ENCODE measurements at regions not wholly inside any gene's neighbourhood (a gene's known extent, or its start where the extent isn't known, plus 50 kb on each side); places are given as distances from the start of the nearest gene placed in this dataset.

DNA sequence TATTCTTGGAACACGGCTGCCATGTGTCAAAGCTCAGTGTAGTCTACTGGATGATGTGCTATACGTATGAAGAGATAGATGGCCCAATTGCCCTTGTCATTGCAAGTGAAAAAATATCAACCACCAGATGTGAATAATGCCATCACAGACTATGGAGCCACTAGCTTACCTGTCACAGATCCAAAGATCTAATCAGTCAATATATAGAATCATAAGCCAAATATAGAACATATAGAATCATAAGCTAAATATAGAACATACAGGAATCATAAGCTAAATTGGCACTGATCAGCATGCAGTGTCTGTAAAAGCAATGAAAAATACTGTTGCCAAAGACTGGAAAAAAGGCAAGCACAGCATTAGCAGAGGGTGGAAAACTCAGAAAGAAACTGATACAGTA, 1656.9 kb upstream of the RAG2 start:
- Histone ChIP-seq H3K27ac (ENCODE audit: control insufficient read depth, insufficient read depth) (no peak overlapping the region), H3K36me3 (ENCODE audit: control insufficient read depth in 2 of 2, insufficient read depth in 2 of 2, low read length in 1 of 2) (no peaks in the 10 kb centered on the region), H3K4me3 (no peak overlapping the region), H3K9me3 (replicated peaks; ENCODE audit: control insufficient read depth, insufficient read depth, low read length) (no peaks in the 10 kb centered on the region), H3K27me3 (replicated peaks in 1 of 2; ENCODE audit: control insufficient read depth in 2 of 2, insufficient read depth in 2 of 2, low read length in 1 of 2) (no peaks in the 10 kb centered on the region), H3K9ac (ENCODE audit: control insufficient read depth, insufficient read depth, low read length) (no peak overlapping the region), H2AFZ (ENCODE audit: control insufficient read depth, low read depth, low read length) (no peak overlapping the region), H4K20me1 (ENCODE audit: control insufficient read depth, insufficient read depth) (no peaks in the 10 kb centered on the region), H3K4me2 (ENCODE audit: control insufficient read depth, insufficient read depth) (no peak overlapping the region), H3K4me1 (ENCODE audit: control insufficient read depth, insufficient read depth, low read length) (no peaks in the 10 kb centered on the region), H3K79me2 (ENCODE audit: control insufficient read depth, insufficient read depth, low read length) (no peaks in the 10 kb centered on the region)
- intact Hi-C loops (cut with micrococcal nuclease; ENCODE audit: unreplicated experiment), result no loop called here
- SMC1A ChIA-PET (ENCODE audit: uncharacterized antibody, unreplicated experiment), result no interaction called here
- no peak for FAIRE-seq
- POLR2A ChIA-PET, result no interaction called here
- WGBS (ENCODE audit: insufficient coverage, insufficient replicate concordance, low lambda C conversion rate, missing lambda C conversion rate), result 7% methylated on average over 2 of the region's 2 CpGs
- no TSS peak for BruUV-seq (replicated peaks)
- in situ Hi-C loops (cut with MboI), result no loop called here
- RAD21 ChIA-PET (ENCODE audit: unreplicated experiment), result no interaction called here
- DNase-seq (ENCODE audit: low read depth, low spot score), result no peak
- no peak for ATAC-seq
- TF ChIP-seq LARP7 (IDR thresholded peaks at IDR 0.05), result no peak
- TF ChIP-seq PAX8 (IDR thresholded peaks at IDR 0.05), result no peak
- no peak for TF ChIP-seq FOXK2 (IDR thresholded peaks at IDR 0.05)
- no peak for TF ChIP-seq BRCA1 (IDR thresholded peaks at IDR 0.05; ENCODE audit: low read depth, low read length)
- TF ChIP-seq, protein P1, sequence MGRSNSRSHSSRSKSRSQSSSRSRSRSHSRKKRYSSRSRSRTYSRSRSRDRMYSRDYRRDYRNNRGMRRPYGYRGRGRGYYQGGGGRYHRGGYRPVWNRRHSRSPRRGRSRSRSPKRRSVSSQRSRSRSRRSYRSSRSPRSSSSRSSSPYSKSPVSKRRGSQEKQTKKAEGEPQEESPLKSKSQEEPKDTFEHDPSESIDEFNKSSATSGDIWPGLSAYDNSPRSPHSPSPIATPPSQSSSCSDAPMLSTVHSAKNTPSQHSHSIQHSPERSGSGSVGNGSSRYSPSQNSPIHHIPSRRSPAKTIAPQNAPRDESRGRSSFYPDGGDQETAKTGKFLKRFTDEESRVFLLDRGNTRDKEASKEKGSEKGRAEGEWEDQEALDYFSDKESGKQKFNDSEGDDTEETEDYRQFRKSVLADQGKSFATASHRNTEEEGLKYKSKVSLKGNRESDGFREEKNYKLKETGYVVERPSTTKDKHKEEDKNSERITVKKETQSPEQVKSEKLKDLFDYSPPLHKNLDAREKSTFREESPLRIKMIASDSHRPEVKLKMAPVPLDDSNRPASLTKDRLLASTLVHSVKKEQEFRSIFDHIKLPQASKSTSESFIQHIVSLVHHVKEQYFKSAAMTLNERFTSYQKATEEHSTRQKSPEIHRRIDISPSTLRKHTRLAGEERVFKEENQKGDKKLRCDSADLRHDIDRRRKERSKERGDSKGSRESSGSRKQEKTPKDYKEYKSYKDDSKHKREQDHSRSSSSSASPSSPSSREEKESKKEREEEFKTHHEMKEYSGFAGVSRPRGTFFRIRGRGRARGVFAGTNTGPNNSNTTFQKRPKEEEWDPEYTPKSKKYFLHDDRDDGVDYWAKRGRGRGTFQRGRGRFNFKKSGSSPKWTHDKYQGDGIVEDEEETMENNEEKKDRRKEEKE (IDR thresholded peaks at IDR 0.05), result no peak
- TF ChIP-seq TBL1XR1 (IDR thresholded peaks at IDR 0.05; ENCODE audit: low read depth, low read length), result no peak
- no peak for TF ChIP-seq TAF1 (IDR thresholded peaks at IDR 0.05; ENCODE audit: borderline replicate concordance, low read depth, low read length)
- no peak for TF ChIP-seq CREB1 (IDR thresholded peaks at IDR 0.05; ENCODE audit: low read depth)
- no peak for TF ChIP-seq ZBED1 (IDR thresholded peaks at IDR 0.05; ENCODE audit: borderline replicate concordance)
- TF ChIP-seq, protein P2, sequence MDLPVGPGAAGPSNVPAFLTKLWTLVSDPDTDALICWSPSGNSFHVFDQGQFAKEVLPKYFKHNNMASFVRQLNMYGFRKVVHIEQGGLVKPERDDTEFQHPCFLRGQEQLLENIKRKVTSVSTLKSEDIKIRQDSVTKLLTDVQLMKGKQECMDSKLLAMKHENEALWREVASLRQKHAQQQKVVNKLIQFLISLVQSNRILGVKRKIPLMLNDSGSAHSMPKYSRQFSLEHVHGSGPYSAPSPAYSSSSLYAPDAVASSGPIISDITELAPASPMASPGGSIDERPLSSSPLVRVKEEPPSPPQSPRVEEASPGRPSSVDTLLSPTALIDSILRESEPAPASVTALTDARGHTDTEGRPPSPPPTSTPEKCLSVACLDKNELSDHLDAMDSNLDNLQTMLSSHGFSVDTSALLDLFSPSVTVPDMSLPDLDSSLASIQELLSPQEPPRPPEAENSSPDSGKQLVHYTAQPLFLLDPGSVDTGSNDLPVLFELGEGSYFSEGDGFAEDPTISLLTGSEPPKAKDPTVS (IDR thresholded peaks at IDR 0.05; ENCODE audit: low read depth, low read length), result no peak
- TF ChIP-seq HDAC6 (IDR thresholded peaks at IDR 0.05; ENCODE audit: unreplicated experiment), result no peak
- TF ChIP-seq, protein P3, sequence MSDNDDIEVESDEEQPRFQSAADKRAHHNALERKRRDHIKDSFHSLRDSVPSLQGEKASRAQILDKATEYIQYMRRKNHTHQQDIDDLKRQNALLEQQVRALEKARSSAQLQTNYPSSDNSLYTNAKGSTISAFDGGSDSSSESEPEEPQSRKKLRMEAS (IDR thresholded peaks at IDR 0.05; ENCODE audit: low read depth, low read length), result no peak
- TF ChIP-seq, protein P4, sequence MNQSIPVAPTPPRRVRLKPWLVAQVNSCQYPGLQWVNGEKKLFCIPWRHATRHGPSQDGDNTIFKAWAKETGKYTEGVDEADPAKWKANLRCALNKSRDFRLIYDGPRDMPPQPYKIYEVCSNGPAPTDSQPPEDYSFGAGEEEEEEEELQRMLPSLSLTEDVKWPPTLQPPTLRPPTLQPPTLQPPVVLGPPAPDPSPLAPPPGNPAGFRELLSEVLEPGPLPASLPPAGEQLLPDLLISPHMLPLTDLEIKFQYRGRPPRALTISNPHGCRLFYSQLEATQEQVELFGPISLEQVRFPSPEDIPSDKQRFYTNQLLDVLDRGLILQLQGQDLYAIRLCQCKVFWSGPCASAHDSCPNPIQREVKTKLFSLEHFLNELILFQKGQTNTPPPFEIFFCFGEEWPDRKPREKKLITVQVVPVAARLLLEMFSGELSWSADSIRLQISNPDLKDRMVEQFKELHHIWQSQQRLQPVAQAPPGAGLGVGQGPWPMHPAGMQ (IDR thresholded peaks at IDR 0.05; ENCODE audit: borderline replicate concordance), result no peak
- no peak for TF ChIP-seq RUNX3 (IDR thresholded peaks at IDR 0.05; ENCODE audit: low read length)
- no peak for TF ChIP-seq CHD2 (IDR thresholded peaks at IDR 0.05; ENCODE audit: borderline replicate concordance, low read depth, low read length)
- TF ChIP-seq, protein P5, sequence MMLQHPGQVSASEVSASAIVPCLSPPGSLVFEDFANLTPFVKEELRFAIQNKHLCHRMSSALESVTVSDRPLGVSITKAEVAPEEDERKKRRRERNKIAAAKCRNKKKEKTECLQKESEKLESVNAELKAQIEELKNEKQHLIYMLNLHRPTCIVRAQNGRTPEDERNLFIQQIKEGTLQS (IDR thresholded peaks at IDR 0.05; ENCODE audit: borderline replicate concordance, extremely low read depth, low read depth, low read length), result no peak
- no peak for TF ChIP-seq FOS (IDR thresholded peaks at IDR 0.05; ENCODE audit: borderline replicate concordance, extremely low read depth, insufficient read length)
- TF ChIP-seq NFYB (IDR thresholded peaks at IDR 0.05; ENCODE audit: insufficient read depth, low read depth, low read length), result no peak
- TF ChIP-seq ZNF384 (IDR thresholded peaks at IDR 0.05; ENCODE audit: borderline replicate concordance, low read depth, low read length), result no peak
- CTCF ChIA-PET, result interaction anchor here (1.1 kb wide), 1 partner anchor 18 kb away, joined by 4 read pairs; no protein-coding TSS in a partner anchor

Data from GM12878 (cell line).